NB4 (cell line): ENCODE measurements at regions not wholly inside any gene's neighbourhood (a gene's known extent, or its start where the extent isn't known, plus 50 kb on each side); places are given as distances from the start of the nearest gene placed in this dataset.

Experiments used
- MYC ChIP-seq: IDR thresholded peaks from 2 replicates; pipeline ENCODE4 v1.6.1; 2011; ENCODE audit warnings: low read depth, low read length
- TF ChIP-seq, protein P1 (sequence below): IDR thresholded peaks from one replicate; pipeline ENCODE4 v1.5.1; 2012; ENCODE audit warnings: low read depth, low read length

DNA sequence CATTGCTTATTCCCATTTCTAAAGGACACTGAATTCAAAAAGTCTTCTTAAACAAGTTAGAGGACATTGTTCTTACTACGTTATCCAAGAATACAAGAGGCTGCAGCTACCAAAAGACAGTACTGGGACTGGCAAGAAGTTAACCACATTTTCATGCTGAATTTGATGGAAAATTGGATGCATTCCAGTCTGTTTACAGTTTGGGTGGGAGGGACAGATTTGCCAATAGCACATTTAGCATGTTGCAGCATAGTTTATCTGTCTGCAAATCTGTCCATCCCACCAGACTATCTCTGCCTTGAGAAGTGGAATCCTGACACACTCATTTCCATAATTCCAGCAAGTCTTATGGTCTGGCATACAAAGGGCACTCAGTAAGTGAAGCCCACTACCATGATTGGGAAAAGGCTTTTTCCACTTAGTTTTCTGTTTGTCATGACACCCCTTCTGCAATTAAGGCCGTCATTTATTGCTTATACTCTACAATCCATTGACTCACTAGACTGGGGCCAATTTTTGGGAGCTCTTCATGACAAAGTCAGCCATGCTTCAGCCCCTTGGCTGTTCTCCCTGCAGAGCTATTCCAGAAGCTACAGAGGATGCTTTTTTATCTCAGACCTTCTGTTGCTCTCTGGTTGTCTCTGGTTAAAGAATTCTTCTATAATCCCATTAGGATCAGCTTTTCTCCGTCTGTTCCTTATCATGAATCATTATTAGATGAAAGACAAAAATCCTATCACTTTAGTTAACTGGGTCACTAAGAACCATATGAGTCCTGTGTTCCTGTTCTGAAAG is 355.8 kb upstream of the PTBP2 start:
- TF ChIP-seq, protein P1, sequence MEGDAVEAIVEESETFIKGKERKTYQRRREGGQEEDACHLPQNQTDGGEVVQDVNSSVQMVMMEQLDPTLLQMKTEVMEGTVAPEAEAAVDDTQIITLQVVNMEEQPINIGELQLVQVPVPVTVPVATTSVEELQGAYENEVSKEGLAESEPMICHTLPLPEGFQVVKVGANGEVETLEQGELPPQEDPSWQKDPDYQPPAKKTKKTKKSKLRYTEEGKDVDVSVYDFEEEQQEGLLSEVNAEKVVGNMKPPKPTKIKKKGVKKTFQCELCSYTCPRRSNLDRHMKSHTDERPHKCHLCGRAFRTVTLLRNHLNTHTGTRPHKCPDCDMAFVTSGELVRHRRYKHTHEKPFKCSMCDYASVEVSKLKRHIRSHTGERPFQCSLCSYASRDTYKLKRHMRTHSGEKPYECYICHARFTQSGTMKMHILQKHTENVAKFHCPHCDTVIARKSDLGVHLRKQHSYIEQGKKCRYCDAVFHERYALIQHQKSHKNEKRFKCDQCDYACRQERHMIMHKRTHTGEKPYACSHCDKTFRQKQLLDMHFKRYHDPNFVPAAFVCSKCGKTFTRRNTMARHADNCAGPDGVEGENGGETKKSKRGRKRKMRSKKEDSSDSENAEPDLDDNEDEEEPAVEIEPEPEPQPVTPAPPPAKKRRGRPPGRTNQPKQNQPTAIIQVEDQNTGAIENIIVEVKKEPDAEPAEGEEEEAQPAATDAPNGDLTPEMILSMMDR, result no peak
- TF ChIP-seq MYC, result no peak
